Epithelial cell of proximal tubule (primary cell): ENCODE measurements at regions not wholly inside any gene's neighbourhood (a gene's known extent, or its start where the extent isn't known, plus 50 kb on each side); places are given as distances from the start of the nearest gene placed in this dataset.

Source experiments
- DNase-seq: peaks from one replicate; pipeline ENCODE4 v3.0.0-alpha.2; 2011; ENCODE audit warnings: low read depth
- H3K4me3 ChIP-seq: 2 replicates; pipeline ENCODE4 v1.5.1; 2011; ENCODE audit warnings: low read depth, mild to moderate bottlenecking, low read length
- TF ChIP-seq, protein P1 (sequence below): conservative IDR thresholded peaks from 2 replicates; pipeline ENCODE4 v1.5.1; 2012; ENCODE audit warnings: low read depth, mild to moderate bottlenecking, low read length

DNA sequence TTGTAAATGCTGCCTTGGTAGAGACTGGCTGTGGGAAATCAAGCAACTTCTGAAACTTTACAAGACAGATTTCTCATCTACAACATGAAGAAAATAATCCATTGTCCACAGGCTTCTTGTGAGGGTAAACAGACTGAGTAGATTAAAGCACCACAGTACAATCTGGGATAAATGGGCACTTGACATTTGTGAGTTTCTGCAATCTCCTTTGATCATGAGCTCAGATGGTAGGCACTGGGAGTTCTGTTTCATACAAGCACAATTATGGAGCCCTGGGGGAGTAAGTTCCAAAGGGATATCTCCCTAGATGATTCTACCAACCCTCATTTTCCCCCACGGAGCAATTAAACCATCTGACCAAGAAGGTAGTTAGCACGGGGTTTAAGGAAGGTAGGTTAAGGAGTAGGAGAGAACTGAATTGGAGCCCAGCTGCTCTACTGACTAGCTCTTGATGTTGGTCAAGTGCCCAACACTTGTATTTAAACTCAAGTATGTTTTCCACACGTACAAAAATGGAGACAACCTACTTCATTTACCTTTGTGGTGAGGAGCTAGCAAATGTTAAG lies 479.5 kb upstream of the TNC start:
- H3K4me3 ChIP-seq = no peak overlapping the region
- DNase-seq = no peak
- TF ChIP-seq, protein P1, sequence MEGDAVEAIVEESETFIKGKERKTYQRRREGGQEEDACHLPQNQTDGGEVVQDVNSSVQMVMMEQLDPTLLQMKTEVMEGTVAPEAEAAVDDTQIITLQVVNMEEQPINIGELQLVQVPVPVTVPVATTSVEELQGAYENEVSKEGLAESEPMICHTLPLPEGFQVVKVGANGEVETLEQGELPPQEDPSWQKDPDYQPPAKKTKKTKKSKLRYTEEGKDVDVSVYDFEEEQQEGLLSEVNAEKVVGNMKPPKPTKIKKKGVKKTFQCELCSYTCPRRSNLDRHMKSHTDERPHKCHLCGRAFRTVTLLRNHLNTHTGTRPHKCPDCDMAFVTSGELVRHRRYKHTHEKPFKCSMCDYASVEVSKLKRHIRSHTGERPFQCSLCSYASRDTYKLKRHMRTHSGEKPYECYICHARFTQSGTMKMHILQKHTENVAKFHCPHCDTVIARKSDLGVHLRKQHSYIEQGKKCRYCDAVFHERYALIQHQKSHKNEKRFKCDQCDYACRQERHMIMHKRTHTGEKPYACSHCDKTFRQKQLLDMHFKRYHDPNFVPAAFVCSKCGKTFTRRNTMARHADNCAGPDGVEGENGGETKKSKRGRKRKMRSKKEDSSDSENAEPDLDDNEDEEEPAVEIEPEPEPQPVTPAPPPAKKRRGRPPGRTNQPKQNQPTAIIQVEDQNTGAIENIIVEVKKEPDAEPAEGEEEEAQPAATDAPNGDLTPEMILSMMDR = no peak

DNA sequence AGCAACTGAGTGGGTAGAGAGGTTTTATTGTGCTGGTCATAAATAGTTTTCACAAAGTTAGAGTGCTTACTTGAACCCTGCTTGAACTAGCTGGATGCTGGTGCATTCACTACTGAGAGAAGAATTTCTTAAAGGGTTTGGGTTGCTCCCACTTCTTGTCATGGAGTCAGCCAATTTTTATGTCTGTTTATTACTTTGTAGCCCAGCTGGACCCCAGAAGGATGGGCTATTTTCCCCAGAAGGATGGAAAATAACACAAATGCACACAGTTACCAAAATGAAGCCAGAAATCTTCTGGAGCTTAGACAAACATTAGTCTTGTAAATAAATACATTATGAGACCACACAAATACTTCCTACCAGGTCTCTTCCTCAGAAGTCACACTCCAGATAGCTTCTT lies 480.8 kb upstream of the TNC start:
- TF ChIP-seq, protein P1 = no peak
- no peak overlapping the region for H3K4me3 ChIP-seq
- DNase-seq = no peak

DNA sequence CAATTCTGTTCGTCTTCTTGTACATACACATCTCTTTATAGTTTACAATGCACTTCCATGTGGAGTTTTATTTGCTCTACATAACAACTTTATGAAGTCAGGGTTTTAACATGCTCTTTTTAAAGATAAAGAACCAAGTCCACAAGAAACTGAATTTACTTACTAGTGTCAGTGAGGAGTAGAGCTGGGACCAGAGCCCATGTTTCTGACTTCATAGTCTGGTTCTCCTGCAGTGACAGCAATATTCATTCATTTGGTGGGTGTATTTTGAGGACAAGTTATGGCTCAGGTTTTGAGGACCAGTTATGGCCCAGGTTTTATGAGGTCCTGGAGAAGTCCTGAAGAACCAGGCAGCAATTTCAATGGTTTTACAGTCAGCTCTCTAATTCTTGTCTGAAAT lies 481.9 kb upstream of the TNC start:
- TF ChIP-seq, protein P1 = no peak
- DNase-seq = no peak
- H3K4me3 ChIP-seq = no peak overlapping the region

DNA sequence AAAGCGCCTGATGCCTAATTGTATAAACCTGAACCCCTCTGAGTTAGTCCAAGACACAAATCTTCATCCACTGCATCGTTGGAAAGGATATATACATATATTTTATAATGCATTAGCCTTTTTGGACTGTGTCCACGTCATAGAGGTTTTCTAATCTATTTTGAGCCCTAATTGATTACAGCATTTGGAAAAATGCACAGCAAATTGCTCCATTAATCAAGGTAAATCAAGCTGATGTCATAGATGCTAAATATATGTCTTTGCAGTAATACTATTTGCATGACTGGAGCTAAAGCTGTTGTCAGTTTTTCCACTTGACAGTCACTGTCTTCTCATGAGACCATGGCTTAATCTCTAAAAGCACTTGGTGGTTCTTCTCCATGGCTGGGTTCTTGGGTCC lies 483.5 kb upstream of the TNC start:
- TF ChIP-seq, protein P1 = no peak
- H3K4me3 ChIP-seq = no peak overlapping the region
- DNase-seq = no peak

DNA sequence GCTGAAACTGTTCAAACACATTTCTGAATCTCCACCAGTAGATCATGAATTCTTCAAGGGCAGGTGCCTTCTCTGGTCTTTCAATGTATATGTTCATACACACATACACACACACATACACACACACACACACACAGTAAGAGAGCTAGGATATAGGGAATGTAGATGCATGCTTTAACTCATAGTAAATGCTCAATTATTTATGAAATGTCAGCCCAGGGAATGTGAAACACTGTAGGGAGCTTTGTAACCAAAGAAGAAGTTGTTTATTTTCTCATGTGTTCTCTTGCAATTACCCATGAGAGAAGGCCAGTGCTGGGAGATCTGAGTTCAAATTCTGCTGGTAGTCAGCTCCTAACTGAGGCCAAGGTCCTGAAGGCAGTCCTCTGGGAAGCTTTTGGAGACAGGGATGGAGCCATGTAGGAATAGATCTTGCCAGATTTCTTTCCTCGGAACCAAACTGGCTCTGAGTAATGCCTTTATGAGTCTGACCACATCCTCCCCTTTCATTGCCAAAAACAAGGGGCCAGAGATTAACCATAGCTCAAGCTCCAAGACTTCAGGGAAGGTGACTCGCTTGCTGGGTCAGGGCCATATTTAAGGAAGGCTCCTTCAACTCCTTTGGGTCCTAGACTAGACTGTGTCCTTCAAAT lies 487.0 kb upstream of the TNC start:
- TF ChIP-seq, protein P1 = no peak
- no peak overlapping the region for H3K4me3 ChIP-seq
- DNase-seq = no peak

DNA sequence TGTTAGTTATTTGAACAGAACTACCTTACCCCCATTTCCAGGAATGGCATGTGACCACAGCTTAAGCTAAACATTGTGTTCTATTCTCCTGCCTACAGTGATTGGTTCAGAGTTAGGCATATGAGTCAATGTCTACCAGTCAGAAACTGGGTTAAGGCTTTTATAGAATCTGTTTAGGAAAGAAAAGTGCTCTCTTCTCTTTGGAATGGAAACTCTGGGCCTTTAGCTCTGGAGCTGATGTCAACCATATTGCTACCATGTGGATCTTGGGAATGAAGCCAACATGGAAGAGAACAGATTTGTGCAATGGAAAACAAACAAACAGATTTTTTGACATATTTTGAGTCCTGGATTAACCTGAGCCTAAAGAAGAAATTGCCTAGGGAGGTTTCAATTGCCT lies 488.9 kb upstream of the TNC start:
- no peak overlapping the region for H3K4me3 ChIP-seq
- TF ChIP-seq, protein P1 = no peak
- DNase-seq = no peak
